WI38 (cell line): ENCODE measurements at regions not wholly inside any gene's neighbourhood (a gene's known extent, or its start where the extent isn't known, plus 50 kb on each side); places are given as distances from the start of the nearest gene placed in this dataset.

ENCODE experiments used
- H3K4me3 ChIP-seq: 2 replicates; pipeline ENCODE4 v1.5.1; 2011; ENCODE audit warnings: low read depth, mild to moderate bottlenecking, control low read depth, low read length
- TF ChIP-seq, protein P1 (sequence below): IDR thresholded peaks from 2 replicates; pipeline ENCODE4 v1.5.1; 2012; ENCODE audit warnings: low read depth, mild to moderate bottlenecking, control low read depth, low read length

DNA sequence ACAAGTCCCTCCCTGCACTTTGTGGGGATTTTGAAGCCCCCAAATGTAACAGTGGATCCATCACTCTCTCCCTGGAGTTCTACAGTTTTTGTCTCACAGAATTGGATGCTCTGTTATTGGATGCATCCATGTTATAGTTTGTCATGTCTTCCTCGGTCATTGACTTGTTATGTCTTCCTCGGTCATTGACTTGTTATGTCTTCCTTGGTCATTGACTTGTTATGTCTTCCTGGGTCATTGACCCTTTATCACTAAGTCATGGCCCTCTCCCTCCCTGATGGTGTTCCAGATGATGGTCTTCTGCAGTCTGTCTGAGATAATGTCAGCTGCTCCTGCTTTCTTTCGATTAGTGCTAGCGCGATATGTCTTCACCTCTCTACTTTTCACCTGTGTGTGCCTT, 981.5 kb downstream of the BRD1 start:
- no peak overlapping the region for H3K4me3 ChIP-seq
- TF ChIP-seq, protein P1, sequence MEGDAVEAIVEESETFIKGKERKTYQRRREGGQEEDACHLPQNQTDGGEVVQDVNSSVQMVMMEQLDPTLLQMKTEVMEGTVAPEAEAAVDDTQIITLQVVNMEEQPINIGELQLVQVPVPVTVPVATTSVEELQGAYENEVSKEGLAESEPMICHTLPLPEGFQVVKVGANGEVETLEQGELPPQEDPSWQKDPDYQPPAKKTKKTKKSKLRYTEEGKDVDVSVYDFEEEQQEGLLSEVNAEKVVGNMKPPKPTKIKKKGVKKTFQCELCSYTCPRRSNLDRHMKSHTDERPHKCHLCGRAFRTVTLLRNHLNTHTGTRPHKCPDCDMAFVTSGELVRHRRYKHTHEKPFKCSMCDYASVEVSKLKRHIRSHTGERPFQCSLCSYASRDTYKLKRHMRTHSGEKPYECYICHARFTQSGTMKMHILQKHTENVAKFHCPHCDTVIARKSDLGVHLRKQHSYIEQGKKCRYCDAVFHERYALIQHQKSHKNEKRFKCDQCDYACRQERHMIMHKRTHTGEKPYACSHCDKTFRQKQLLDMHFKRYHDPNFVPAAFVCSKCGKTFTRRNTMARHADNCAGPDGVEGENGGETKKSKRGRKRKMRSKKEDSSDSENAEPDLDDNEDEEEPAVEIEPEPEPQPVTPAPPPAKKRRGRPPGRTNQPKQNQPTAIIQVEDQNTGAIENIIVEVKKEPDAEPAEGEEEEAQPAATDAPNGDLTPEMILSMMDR, result no peak

DNA sequence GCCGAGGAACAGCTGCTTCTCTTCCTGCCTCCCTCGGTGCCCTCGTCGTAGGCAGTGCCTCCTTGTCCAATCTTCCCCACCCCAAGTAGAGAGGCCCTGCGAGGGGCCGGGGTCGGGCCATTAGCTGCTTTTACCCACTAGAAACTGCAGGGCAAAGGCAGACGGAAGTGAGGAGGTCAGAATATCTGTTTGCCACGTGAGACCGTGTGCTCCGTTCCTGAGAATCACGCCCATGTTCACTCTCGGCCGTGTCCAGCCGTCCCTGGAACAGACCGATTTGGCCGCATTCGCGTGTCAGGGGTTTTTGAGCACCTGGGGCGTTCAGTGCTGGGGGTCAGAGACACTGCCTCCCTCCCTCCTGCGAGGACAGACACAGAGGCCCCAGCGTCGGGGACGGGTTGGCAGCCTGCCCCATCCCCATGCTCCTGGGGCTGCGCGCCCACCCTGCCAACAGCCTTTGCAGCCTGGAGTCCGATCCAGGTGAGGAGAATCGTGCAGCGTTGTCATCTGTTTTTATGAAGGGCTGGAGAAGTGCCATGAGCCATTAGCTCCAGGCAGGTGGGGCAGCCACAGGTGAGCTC, 982.2 kb downstream of the BRD1 start:
- H3K4me3 ChIP-seq, result no peak overlapping the region
- TF ChIP-seq, protein P1, result no peak

DNA sequence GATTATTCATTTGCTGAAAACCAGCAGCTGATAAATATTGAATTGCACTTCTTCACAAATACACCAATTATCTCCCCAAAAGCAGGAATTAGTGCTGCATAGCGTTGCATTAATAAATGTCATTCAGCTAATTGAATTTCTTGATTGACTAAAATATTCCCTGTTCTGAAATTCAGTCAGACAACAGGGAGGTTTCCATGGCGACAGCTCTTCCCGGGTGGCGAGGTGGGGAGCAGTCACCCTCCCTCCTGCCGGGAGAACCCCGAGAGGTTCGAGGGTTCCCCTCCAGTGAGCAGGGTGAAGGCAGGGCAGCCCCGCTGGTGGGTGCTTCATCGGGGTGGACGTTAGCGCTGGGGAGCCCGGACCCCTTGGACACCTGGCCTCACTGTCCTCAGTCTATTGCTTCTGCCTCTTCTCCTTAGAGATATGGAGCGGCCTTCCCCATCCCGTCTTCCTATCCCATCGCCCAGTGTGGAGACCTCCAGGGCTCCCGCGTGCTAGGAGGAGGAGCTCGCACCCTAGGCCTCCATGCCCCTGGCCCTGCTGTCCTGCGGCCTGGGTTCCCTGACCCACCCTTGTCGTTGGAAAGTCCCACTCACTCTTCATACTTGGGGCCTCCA, 983.5 kb downstream of the BRD1 start:
- H3K4me3 ChIP-seq, result no peak overlapping the region
- TF ChIP-seq, protein P1, result no peak

DNA sequence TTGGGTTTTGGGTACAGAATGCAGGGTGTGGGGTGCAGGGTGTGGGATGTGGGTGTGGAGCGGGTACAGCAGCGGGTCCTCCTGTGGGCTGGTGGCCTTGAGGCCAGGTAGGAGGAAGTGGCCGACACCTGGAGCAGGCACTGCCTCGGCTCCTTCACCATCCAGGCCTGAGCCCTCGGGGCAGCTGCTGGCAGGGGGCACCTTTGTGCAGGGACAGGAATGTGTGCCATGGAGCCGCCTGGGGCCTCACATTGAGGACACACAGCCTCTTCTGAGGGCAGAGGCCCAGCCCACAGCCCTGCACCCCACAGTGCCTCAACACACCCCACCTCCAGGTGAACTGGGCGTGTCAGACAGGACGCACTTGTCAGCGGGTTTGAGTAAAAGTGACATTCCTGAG, 984.0 kb downstream of the BRD1 start:
- TF ChIP-seq, protein P1, result no peak
- H3K4me3 ChIP-seq, result no peak overlapping the region

DNA sequence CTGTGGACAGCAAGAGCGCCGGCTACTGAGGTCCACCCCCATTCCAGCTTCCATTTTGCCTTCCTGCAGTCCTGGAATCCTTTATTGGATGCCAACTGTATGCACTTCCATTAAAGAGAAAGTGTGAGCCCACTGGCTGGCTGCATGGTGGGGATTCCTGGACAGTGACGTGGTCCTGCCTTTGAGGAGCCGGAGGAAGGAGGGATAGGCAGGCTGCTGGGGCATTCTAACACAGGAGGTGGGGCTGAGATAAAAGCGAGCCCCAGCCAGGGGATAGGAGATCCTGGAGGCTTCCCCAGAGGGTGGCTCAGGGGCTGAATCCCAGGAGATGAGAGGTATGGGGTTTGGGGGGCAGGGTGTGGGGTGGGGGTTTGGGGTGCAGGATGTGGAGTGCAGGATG, 984.7 kb downstream of the BRD1 start:
- no peak overlapping the region for H3K4me3 ChIP-seq
- TF ChIP-seq, protein P1, result no peak

DNA sequence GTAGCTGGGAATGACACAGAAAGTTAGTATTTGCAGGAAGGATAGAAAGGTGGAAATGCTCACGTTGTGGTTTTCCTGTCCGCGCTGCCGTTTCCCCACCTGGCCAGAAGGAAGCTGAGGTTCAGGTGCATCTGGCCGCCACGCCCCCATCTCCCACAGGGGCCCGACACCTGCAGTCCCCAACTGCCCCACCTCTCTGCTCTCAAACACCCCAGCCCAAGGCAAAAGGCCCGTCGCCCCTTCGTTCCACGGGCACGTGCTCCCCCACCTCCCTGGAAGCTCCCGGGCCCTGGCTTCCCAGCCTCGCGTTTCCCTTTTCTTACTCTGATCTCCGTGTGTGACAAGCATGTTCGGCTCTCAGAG, 985.1 kb downstream of the BRD1 start:
- TF ChIP-seq, protein P1, result no peak
- no peak overlapping the region for H3K4me3 ChIP-seq

DNA sequence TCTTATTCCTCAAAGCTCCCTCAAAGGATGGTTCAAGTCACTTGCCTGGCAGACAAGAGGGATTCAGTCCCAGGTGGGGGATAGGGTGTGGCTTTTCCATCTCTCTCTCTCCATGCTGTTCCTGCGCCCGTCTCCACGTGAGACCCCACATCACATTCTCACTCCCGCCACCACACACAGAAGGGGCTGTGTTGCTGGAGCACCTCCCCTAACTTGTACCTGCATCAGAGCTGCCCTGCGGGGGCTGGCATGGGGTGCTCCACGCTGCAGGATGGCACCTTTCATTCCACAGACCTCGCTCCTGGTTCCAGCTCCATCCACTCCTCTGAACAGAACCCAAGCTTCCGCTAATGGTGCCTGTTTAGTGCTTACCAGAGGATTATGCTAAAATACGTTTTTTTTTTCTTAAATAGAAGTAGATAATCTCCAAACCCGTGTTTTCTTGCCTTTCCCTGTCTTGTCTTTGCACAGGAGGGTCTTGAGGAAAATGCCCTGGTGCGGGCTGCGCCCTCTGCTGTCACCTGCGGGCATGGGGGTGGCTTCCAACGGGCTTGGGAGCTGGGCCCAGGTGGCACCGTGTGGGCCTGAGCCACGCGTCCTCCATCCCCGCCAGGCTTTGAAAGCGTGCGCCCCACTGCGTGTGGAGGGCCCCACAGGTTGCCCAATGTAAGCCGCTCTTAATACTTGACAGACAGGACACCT, 985.6 kb downstream of the BRD1 start:
- TF ChIP-seq, protein P1, result no peak
- no peak overlapping the region for H3K4me3 ChIP-seq
